Ammon's horn (tissue), 1 donor: ENCODE measurements at regions not wholly inside any gene's neighbourhood (a gene's known extent, or its start where the extent isn't known, plus 50 kb on each side); places are given as distances from the start of the nearest gene placed in this dataset.
A peak's percentile ranks its signal among the peaks of the same experiment; 100 is the strongest.

Experiments
- DNase-seq: peaks from one replicate; pipeline ENCODE4 v3.0.0-alpha.2; 2016; ENCODE audit warnings: low spot score

GRCh38 chr15:68871507-68871906, 50.8 kb upstream of the ANP32A start:
- no peak for DNase-seq

GRCh38 chr15:68874788-68875187, 54.1 kb upstream of the ANP32A start:
- no peak for DNase-seq

GRCh38 chr15:68875377-68876116, 54.8 kb upstream of the SPESP1 start:
- DNase-seq: peak; percentile 95

GRCh38 chr15:68877626-68878025, 52.7 kb upstream of the SPESP1 start:
- DNase-seq: no peak

GRCh38 chr15:68880382-68880781, 49.9 kb upstream of the SPESP1 start:
- no peak for DNase-seq
